Uterus (tissue), 2 donors: ENCODE measurements at regions not wholly inside any gene's neighbourhood (a gene's known extent, or its start where the extent isn't known, plus 50 kb on each side); places are given as distances from the start of the nearest gene placed in this dataset.

Experiments used
- POLR2A ChIP-seq, 2 donors: fragments of 450-650 bp; IDR thresholded peaks; one replicate each; pipeline ENCODE4 v1.6.1; 2016; ENCODE audit warnings: antibody characterized with exemption in 2 of 2, mild to moderate bottlenecking in 1 of 2, moderate library complexity in 1 of 2
- TF ChIP-seq, protein P1 (sequence below), 4 experiments: fragments of 200-600 bp in 2 of 4; fragments of 450-650 bp in 2 of 4; sonication (generic) in 2 of 4; IDR thresholded peaks; one replicate each; pipeline ENCODE4 v1.5.1; 2016 to 2019; ENCODE audit warnings: antibody characterized with exemption in 4 of 4, mild to moderate bottlenecking in 2 of 4, moderate library complexity in 1 of 4

DNA sequence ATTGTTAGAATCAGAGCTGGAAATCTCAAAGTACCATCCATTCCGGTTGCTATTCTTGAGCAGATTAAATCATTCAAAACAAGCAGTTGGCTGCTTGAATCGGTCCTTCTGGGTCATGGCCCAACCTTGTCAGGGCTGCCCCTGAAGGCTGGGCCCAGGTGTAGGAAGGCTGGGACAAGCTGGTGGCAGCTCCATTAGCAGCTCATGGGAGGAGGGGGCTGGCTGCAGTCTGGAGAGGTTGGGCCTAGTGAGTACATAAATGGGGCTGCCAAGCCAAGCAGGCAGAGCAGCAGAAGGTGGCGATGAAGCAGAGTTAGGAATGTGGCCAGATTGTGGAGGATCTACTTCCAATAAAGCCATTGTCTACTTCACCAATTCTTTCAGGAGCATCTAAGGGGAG is 81.4 kb downstream of the ADCYAP1 start:
- TF ChIP-seq, protein P1, sequence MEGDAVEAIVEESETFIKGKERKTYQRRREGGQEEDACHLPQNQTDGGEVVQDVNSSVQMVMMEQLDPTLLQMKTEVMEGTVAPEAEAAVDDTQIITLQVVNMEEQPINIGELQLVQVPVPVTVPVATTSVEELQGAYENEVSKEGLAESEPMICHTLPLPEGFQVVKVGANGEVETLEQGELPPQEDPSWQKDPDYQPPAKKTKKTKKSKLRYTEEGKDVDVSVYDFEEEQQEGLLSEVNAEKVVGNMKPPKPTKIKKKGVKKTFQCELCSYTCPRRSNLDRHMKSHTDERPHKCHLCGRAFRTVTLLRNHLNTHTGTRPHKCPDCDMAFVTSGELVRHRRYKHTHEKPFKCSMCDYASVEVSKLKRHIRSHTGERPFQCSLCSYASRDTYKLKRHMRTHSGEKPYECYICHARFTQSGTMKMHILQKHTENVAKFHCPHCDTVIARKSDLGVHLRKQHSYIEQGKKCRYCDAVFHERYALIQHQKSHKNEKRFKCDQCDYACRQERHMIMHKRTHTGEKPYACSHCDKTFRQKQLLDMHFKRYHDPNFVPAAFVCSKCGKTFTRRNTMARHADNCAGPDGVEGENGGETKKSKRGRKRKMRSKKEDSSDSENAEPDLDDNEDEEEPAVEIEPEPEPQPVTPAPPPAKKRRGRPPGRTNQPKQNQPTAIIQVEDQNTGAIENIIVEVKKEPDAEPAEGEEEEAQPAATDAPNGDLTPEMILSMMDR (IDR thresholded peaks at IDR 0.05): no peak
- no peak for TF ChIP-seq POLR2A (IDR thresholded peaks at IDR 0.05)
